Stimulated activated CD8-positive, alpha-beta memory T cell treated with anti-CD3 and anti-CD28 coated beads, Interleukin-7, amount 100 ng/mL, for 48 hours (primary cell): ENCODE measurements at regions not wholly inside any gene's neighbourhood (a gene's known extent, or its start where the extent isn't known, plus 50 kb on each side); places are given as distances from the start of the nearest gene placed in this dataset.
"Not testable (repeated sequence)": the region's sequence is repeated elsewhere in the genome, so short reads cannot be mapped to it uniquely, and the experiment has no call there.

Experiments used
- DNase-seq, 2 donors: peaks; one replicate each; pipeline ENCODE4 v3.0.0-alpha.2; 2020; ENCODE audit warnings: low read depth in 1 of 2; ENCODE audit errors: extremely low read depth in 1 of 2

DNA sequence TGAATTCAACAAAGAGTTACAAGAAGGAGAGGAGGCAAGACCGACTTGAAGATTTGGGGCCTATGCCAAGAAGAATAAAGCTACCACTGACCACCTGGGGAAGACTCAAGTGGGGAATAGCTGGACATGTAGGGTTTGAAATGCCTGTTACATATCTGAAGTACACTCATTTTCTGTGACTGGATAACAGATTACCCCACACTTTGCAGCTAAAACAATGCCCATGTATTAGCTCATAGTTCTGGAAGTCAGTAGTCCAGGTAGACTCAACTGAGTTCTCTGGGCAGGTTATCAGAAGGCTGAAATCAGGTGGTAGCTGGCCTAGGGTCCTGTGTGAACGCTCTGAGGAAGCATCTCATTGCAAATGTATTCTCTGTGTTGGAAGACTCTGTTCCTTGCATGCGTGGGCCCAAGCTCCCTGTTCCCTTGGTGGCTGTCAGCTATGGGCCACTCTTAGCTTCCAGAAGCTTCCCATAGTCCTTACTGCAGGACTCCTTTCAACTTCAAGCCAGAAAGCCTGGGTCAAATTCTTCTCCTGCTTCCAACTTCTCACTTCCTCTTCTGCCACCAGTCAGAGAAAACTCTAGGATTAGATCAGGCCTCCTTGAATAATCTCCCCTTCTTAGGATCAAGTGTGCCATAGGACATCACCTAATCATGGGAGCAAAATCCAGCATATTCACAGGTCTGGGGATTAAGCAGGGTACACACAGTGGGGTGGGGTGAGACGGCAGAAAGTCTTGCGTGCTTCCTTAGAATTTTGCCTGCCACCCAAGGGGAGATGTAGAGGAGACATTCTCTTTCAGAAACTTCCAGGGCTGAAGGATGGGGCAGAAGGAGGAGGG is 187.8 kb downstream of the SHQ1 start:
- DNase-seq: no peak

DNA sequence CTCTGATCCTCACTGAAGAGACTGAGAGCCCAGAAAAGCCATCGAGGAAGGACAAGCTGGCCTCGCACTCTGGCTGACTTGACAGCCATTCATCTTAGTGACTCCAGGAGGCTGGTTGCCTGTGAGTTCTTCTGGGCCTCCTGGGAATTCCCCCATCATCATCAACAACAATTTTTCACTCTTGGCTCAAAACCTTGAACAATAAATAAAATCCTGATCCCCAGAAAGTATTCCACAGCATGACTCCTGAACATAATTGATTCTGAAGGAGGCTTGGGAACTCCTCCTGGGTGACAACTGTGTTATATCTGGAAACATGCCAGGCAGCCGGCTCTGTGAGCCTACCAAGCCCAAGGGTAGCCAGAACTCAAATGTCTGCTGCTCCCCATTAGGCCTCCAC is 188.6 kb downstream of the SHQ1 start:
- no peak for DNase-seq

DNA sequence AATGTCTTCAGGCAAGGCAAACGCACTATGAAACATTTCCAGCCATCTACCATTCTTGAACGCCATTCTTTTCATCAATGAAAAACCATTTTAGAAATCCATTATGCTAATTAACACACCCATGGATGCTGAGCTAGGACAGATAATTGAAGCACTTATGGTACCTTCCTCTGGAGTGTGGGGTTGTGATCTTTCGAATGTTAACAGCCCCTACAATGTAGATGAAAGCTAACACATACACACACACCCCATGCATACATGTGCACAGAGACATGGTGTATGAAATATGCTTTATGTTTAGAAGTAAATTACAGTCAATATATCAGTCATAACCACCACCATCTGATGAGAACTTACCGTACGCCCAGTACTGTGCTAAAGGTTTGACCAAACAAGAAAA is 189.1 kb downstream of the SHQ1 start:
- DNase-seq: no peak

DNA sequence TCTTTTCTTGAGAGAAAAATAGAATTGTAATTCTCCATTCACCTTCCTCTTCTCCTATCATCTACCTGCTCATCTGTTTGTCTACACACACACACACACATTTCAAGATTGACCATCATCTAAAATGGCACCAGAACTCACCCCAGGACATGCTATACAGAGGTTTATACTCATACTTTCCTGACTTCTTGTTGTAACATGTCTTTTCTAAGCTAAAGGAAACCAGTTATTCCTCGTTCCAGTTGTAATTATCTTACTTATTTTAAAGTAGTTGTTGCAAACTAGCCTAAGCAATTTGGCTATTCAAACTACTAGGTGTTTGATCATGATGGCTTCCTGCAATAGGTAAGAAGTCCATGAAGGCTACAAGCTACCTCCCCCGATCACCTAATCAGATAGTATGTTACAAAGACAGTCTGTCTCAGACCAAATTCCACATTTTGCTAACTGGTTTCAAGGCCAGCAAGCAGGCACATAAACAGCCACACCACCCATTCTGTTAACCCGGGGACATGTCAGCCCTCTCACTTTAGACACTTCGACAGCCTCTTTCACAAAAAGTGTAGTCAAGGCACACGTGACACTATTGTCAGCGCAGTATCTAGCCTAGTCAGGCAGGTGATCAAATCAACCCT is 189.7 kb downstream of the SHQ1 start:
- no peak for DNase-seq

DNA sequence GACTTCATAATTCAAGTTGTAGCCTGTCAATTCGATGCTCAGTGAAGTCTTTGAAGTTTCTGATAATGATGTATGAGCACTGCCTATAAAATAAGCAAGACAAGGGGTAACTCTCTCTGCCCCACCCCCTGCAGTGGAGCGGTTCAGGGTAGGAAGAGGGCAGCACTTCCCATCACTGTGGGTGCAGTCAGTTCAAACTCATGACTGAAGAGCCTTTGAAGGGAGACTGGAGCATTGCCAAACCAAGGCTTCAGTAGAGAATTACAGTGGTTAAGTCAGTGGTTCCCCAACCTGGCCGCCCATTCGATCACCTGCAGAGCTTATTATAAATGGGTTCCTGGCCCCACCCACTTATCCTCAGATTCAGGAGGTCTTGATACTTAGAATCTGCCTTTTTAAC is 190.6 kb downstream of the SHQ1 start:
- DNase-seq: peak in 1 of 2 donors; percentile 36

DNA sequence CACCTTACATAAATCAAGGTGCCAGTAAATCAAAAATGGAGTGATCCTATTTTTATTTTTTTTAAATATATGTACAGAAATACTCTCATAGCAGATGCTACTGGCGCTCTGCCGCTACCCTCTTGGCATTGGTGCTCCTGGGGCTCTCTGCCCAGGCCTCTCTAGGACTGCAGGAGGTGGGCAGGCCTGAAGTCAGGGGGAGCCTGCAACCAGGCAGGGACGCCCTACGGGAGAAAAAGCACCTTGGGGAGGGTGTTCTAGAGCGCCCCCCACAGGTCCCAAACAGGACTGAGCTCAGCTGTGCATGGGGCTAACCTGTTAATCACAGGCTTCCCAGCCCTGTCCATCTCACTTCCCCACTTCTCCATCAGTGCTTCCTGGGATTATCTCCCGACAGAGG is 192.5 kb downstream of the SHQ1 start:
- no peak for DNase-seq

DNA sequence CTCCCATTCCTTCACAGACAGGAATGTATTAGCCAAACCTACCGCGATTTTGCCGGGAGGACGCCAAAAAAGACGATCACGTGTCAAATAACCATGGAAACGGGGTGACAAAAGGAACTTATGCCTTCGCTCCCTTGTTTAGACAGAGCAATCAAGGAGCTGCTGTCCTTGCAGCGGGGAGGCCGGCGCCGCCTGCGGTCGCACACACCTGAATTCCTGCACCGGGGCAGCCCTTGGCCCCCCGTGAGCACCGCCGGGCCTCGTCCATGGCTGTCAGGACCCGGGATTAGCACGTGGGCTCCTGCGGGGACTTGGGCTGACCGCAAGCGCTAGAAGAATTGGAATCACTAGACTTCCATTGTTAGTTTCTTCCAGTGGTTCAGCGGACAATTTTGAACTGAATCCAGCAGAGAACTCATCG is 193.1 kb downstream of the SHQ1 start:
- no peak for DNase-seq

DNA sequence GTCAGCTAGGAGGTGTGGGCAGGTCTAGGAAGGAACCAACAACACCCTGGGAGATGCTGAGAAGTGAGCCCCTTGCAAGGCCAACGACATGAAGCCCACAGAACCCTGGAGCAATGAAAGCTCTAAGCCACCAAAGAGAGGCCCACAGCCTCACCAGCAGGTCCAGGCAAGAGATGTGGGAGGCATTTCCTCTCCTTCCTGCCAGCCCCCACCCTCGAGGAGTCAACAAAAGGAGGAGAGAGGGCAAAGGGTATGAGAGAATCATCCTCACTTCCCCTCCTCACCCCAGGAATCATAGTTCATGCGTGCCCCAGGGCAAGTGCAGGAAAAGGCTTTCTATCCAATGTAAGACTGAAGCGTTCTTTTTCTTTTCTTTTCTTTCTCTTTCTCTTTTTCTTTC is 195.8 kb downstream of the SHQ1 start:
- DNase-seq: no peak

DNA sequence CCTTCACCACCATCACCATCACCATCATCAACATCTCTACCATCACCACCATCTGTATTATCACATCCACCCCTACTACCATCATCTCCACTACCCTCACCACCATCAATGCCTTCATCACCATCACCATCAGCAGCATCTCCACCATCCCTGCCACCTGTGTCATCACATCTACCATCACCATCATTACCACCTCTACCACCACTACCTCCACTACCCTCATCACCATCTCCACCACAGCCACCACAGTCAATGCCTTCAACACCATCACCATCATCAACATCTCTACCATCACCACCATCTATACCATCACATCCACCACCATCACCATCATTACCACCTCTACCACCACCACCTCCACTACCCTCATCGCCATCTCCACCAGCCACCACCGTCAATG is 196.7 kb downstream of the SHQ1 start:
- no peak for DNase-seq

DNA sequence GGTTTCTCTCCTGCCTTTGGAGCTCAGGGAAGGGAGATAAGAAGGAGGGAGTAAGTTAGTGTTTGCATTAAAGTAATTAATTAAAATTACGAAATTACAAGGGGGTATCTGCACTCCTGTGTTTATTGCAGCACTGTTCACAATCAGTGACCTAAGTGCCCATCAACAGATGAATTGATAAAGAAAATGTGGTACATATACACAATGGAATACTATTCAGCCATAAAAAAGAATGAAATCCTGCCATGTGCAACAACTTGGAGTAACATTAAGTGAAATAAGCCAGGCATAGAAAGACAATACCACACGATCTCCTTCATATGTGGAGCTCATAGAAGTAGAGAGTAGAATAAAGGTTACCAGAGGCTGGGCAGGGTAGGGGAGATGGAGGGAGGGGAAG is 202.0 kb downstream of the SHQ1 start:
- no peak for DNase-seq

DNA sequence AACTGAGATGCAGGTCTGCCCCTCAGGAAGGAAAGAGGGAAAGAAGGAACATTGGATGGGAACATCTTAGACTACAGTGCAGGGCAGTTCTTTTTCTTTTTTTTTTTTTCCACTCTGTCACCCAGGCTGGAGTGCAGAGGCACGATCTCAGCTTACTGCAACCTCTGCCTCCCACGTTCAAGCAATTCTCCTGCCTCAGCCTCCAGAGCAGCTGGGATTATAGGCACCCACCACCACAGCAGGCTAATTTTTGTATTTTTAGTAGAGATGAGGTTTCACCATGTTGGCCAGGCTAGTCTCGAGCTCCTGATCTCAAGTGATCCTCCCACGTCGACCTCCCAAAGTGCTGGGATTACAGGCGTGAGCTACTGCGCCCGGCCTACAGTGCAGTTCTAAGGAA is 204.6 kb downstream of the SHQ1 start:
- not testable (repeated sequence) for DNase-seq

DNA sequence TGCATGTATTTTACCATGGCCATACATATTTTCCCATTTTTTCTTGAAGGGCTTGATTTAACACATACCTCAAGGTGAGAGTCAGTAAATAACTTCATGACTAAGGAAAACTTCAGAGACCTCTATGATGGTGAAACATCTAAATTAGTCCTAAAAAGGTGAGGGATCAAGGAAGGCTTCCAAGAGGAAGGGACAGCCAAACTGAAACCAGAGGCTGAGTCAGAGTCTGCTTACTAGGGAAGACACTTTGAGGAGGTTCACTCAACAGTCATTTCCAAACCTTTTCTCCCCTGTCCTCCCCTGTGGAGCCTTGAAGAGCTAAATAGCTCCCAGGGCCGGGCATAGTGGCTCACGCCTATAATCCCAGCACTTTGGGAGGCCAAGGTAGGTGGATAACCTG is 206.6 kb downstream of the SHQ1 start:
- no peak for DNase-seq

DNA sequence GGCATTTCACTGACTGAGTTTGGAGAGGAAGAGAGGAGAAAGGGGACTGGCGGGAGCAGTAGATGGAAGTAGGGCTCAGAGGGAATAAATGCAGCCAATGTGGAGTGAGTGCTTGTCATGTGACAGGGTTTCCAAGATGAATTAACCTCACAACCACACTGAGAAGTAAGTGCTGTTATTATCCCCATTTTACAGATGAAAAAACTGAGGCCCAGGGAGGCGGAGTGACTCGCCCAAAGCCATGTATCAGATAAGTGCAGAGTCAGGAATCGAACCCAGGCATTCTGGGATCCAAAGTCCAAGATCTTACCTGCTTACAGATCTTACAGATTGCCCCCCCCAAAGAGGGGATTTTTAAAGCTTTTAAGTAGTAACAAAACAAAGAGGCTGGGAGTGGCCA is 207.2 kb downstream of the SHQ1 start:
- no peak for DNase-seq

DNA sequence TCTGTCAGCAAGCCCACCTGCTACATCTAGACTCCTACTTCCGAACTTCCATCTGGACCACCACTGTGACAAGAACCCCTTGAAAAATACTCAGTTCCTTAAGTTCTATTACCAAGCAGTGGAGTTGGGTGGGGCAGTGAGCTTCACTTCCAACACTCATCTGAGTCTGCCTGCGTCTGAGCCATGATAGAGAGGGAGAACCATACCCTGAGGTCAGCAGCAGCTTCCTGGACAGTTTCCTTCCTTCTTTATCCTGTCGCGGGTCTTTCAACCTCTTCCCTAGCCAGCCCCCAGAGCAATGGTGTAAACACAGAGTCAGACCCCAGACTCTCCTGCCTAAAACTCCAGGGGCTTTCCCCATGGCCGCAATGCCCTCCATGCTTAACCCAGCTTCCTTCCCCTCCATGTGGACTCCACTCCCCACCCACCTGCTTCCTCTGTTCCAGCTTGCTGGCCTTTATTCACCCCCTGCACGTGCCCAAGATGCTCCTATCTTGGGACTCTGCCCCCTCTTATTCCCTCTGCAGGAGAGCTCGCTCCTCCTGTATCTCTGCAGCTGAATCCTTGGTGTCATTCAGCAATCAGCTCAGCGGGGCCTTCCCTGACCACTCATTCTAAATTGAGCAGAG is 211.2 kb downstream of the SHQ1 start:
- DNase-seq: no peak

DNA sequence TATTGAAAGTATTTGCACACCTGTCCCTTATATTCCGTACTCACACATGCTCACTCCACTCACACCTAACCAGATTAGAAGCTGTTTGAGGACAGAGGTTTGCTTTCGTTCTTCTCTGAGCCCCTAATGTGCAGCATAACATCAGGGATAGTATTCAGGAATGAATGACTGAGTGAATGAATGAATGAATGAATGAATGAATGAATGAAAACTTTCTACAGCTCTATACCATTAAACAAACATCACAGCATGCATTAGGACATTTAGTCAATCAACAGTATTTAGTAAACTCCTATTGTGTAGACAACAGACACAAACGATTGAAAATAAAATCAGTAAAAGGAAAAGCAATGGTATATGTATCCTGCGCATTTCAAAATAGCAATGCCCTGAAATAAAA is 212.7 kb downstream of the SHQ1 start:
- DNase-seq: no peak

DNA sequence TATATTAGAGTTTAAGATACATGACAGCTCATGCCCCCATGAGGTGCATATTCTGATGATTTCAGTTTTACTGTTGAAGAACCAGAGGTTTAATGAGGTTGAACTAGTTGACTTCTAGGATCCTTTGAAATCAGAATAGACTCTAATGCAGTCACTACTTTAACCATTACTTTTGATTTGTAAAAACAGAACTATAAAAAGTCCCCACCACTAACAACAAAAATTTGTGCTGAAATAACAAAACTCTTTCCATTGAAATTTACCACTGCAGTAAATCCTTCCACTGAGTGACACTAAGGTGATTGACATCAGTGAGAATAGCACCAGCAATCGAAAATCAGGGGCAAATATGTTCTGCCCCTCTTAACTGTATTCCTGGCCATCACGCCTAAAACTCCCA is 214.1 kb downstream of the SHQ1 start:
- DNase-seq: no peak

DNA sequence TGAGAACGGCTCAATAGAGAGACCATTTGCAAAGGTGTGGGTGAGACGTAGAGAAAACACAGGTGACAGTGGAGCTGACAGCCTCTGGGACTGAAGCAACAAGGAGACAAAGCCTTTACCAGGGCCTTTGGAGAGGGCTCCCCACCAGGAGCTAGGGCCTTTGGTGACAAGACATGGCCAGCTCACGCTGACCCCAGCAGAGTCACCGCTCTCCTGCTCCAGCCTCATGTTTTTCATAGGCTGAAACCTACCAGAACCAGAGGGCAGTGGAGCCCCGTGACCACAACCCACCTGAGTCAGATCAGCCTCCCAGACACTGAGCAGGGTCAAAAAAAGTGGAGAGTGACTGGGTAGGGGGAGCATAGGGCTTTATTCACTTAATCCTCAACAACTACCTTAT is 214.7 kb downstream of the SHQ1 start:
- peak; percentile 10 to 40 for DNase-seq

DNA sequence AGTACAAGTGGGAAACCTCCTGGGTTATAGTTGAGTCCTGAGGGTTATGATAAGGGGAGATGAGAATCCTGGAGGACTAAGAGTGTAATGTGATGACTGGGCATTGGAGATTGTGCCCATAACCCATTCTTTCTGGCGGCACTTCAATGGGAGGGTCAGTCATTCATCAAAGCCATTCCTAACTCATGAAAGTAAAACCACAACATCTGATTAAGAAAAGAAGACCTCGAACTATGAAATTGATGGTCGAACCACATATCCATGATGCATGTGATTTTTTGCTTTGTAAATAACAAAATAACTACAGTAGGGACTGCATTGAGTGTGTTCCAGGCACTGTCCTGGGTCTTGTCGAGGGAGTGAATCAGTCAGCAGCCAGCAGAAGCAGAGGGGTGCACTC is 215.1 kb downstream of the SHQ1 start:
- no peak for DNase-seq

DNA sequence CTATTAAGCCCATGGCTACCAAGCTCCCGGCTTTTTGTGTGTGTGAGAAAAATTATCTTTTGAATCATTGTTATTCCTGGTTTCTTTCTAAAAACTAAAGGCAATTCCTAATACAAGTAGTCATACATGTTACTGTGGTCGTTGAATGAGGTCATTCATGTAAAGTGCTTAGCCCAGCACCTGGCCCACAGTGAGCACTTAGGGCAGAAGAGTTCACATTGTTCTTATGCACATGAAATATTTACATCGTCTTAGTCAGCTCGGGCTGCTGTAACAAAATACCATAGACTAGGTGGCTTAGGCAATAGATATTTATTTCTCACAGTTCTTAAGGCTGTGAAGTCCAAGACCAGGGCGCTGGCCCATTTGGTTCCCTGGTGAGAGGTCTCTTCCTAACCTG is 216.1 kb downstream of the SHQ1 start:
- no peak for DNase-seq

DNA sequence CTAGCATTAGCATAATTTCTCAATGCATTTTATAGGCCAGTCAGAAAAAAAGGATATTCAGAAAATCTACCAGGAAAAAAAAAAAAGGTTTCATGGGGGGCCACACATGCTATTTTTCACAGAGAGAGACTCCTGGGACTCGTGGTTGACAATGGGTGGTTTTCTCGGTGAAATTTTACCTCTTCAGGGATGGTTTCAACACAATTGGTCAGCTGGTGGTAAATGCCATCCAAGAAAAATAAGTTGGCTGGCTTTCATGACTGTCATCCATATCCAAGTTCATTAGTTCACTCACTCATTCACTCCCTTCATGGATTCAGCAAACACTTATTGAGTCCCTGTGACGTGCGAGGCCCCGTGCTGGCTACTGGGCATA is 217.3 kb downstream of the SHQ1 start:
- DNase-seq: no peak

DNA sequence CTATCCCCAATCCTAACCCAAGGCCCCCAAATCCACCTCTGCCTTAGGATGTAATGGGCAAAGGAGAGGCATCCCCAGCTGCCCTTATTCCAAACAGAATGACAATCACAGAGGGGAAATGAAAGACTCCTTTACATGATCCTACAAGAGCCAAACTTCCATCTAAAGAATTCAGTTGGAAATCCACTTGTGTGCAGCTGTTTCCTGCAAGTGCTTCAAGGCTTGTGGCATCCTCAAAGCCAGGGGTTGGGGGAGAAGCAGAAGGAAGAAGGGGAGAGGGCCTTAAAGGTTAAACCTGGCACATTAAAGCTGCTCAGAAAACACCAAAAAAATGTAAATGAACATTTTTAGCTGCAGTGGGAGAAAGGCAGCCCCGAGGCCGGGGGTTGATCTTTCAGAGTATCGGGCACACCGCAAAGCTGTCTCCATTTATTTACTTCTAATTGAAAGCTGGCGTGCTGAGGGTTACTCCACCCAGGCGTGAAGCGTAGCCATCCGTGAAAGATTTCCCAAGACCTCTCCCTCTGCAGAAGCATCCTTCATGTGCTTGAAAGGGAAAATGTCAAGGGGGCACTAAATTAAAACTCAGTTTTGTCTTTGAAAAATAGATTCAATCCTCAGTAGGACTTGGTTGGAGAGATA is 217.8 kb downstream of the SHQ1 start:
- DNase-seq: no peak

DNA sequence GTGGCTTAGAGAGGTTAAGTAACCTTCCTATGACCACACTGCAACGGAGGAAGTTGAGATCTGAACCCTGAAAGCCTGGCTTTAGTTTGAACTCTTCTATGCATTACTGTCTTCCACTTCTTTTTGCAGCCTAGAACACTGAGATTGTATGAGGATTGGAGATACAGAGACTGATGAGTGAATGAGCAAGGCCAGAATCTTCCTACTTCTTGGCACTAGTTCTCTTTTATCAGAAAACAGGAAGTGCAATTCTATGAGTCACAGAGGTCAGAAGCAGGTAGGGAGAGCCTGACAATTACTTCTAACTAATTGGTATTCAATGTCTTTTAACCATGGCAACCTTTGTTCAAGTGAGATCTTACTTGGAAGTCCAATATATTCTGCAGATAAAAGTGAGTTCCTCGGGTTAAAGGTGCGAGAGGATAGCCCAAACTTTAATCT is 219.0 kb downstream of the SHQ1 start:
- DNase-seq: no peak
